HCT116 (cell line): ENCODE measurements at regions not wholly inside any gene's neighbourhood (a gene's known extent, or its start where the extent isn't known, plus 50 kb on each side); places are given as distances from the start of the nearest gene placed in this dataset.

Source experiments
- ATAC-seq: fragments of 200-7000 bp; cut with Tn5 transposase; 2 replicates; pipeline ENCODE4 v1.9.1; 2020; ENCODE audit warnings: mild to moderate bottlenecking, moderate library complexity
- BruUV-seq: library from RNA; stranded (reverse); fragments of 400-500 nt; replicated peaks from 2 replicates; lab custom pipeline; 2021; lab: Mats Ljungman, UMichigan
- CTCF ChIA-PET: fragments of 300-600 bp; sonication (Branson Sonifier 250); formaldehyde crosslinking; loops from one replicate; lab custom pipeline; 2021; ENCODE audit warnings: antibody characterized with exemption; lab: Charles Lee
- POLR2A ChIA-PET: fragments of 300-600, 350-600 bp; sonication (Branson Sonifier 250); formaldehyde crosslinking; loops from one replicate; lab custom pipeline; 2021; ENCODE audit warnings: antibody characterized with exemption; lab: Charles Lee
- RAD21 ChIA-PET, 2 experiments: fragments of 300-600 bp; sonication (Branson Sonifier 250); formaldehyde crosslinking; loops; one replicate each; lab custom pipeline; 2023; ENCODE audit warnings: low total read pairs in 2 of 2; ENCODE audit not compliant: uncharacterized antibody in 2 of 2, unreplicated experiment in 2 of 2, low non-redundant PET in 1 of 2; lab: Charles Lee
- DNase-seq: peaks from one replicate; pipeline ENCODE4 v3.0.0-alpha.2; 2010; ENCODE audit warnings: low read depth, low spot score
- H2AFZ ChIP-seq: fragments of 200-600 bp; shearing (Covaris generic), sonication (generic); 2 replicates; pipeline ENCODE4 v1.6.1; 2017; ENCODE audit warnings: low read depth, mixed run types, mixed read lengths, antibody characterized with exemption, low read length; ENCODE audit not compliant: poor library complexity, severe bottlenecking
- H3K27ac ChIP-seq: 2 replicates; pipeline ENCODE4 v1.5.1; 2012; ENCODE audit warnings: low read depth, low read length
- H3K27me3 ChIP-seq: fragments of 200-600 bp; sonication (generic); 2 replicates; pipeline ENCODE4 v1.6.1; 2016; ENCODE audit warnings: mixed run types, low read length, mixed read lengths; ENCODE audit not compliant: insufficient read depth
- H3K36me3 ChIP-seq, 2 experiments: fragments of 200-500 bp in 1 of 2; fragments of 200-600 bp in 1 of 2; sonication (Bioruptor generic) in 1 of 2; sonication (generic) in 1 of 2; 2 replicates each; pipeline versions ENCODE4 v1.5.1 to v1.6.1; 2014 to 2016; ENCODE audit warnings: low read length in 2 of 2, inconsistent platforms in 1 of 2, mixed read lengths in 1 of 2, mixed run types in 1 of 2; ENCODE audit not compliant: insufficient read depth in 2 of 2, control insufficient read depth in 1 of 2
- H3K4me1 ChIP-seq, 2 experiments: fragments of 200-600 bp in 1 of 2; sonication (generic) in 1 of 2; 2 replicates each; pipeline versions ENCODE4 v1.5.1 to v1.6.1; 2012 to 2017; ENCODE audit warnings: low read length in 2 of 2, inconsistent platforms in 1 of 2, mild to moderate bottlenecking in 1 of 2, mixed read lengths in 1 of 2, mixed run types in 1 of 2, moderate library complexity in 1 of 2; ENCODE audit not compliant: insufficient read depth in 2 of 2, control insufficient read depth in 1 of 2
- H3K4me2 ChIP-seq: fragments of 200-600 bp; sonication (generic); 2 replicates; pipeline ENCODE4 v1.6.1; 2017; ENCODE audit warnings: mixed run types, low read length, mixed read lengths
- H3K4me3 ChIP-seq, 2 experiments: fragments of 200-600 bp in 1 of 2; sonication (generic) in 1 of 2; replicated peaks in 1 of 2; 2 replicates each; pipeline ENCODE4 v1.5.1; 2011 to 2016; ENCODE audit warnings: low read length in 2 of 2, control low read depth in 1 of 2, low read depth in 1 of 2, mild to moderate bottlenecking in 1 of 2, mixed read lengths in 1 of 2, mixed run types in 1 of 2
- H3K79me2 ChIP-seq: fragments of 200-600 bp; sonication (generic); 2 replicates; pipeline ENCODE4 v1.6.1; 2017; ENCODE audit warnings: mild to moderate bottlenecking, mixed run types, low read length, moderate library complexity, mixed read lengths; ENCODE audit not compliant: insufficient read depth
- H3K9ac ChIP-seq: fragments of 200-600 bp; sonication (generic); 2 replicates; pipeline ENCODE4 v1.6.1; 2016; ENCODE audit warnings: low read length, mixed read lengths
- H3K9me2 ChIP-seq: fragments of 200-600 bp; sonication (generic), shearing (Covaris generic); 2 replicates; pipeline ENCODE4 v1.6.1; 2017; ENCODE audit warnings: mixed run types, mild to moderate bottlenecking, moderate library complexity; ENCODE audit not compliant: insufficient read depth
- H3K9me3 ChIP-seq, 2 experiments: fragments of 200-500 bp in 1 of 2; fragments of 200-600 bp in 1 of 2; sonication (Bioruptor generic) in 1 of 2; sonication (generic) in 1 of 2; 2 replicates each; pipeline ENCODE4 v1.6.1; 2014 to 2017; ENCODE audit warnings: low read length in 2 of 2, mixed read lengths in 2 of 2, inconsistent platforms in 1 of 2, low read depth in 1 of 2, mild to moderate bottlenecking in 1 of 2, mixed run types in 1 of 2, moderate library complexity in 1 of 2; ENCODE audit not compliant: control insufficient read depth in 1 of 2, insufficient read depth in 1 of 2
- H4K20me1 ChIP-seq: fragments of 200-600 bp; sonication (generic), shearing (Covaris generic); 2 replicates; pipeline ENCODE4 v1.6.1; 2017; ENCODE audit warnings: mixed run types, mild to moderate bottlenecking, moderate library complexity; ENCODE audit not compliant: insufficient read depth
- CBX3 ChIP-seq: IDR thresholded peaks from 2 replicates; pipeline ENCODE4 v1.6.1; 2012; ENCODE audit warnings: low read depth
- EGR1 ChIP-seq: IDR thresholded peaks from 2 replicates; pipeline ENCODE4 v1.6.1; 2012; ENCODE audit warnings: low read depth
- ELF1 ChIP-seq: IDR thresholded peaks from 2 replicates; pipeline ENCODE4 v1.6.1; 2012; ENCODE audit warnings: low read depth, borderline replicate concordance
- EZH2 ChIP-seq: fragments of 200-600 bp; sonication (generic); IDR thresholded peaks from 2 replicates; pipeline ENCODE4 v1.6.1; 2017; ENCODE audit warnings: antibody characterized with exemption, mixed run types
- EZH2phosphoT487 ChIP-seq: fragments of 200-600 bp; IDR thresholded peaks from 2 replicates; pipeline ENCODE4 v1.6.1; 2018; ENCODE audit warnings: antibody characterized with exemption, borderline replicate concordance
- FOSL1 ChIP-seq: IDR thresholded peaks from 2 replicates; pipeline ENCODE4 v1.6.1; 2012; ENCODE audit warnings: low read depth
- JUND ChIP-seq: IDR thresholded peaks from 2 replicates; pipeline ENCODE4 v1.6.1; 2012
- POLR2AphosphoS5 ChIP-seq: IDR thresholded peaks from 2 replicates; pipeline ENCODE4 v1.6.1; 2011; ENCODE audit warnings: mild to moderate bottlenecking, low read depth, low read length, moderate library complexity
- RAD21 ChIP-seq: IDR thresholded peaks from 2 replicates; pipeline ENCODE4 v1.6.1; 2012; ENCODE audit warnings: low read depth, mild to moderate bottlenecking
- SIN3A ChIP-seq: IDR thresholded peaks from 2 replicates; pipeline ENCODE4 v1.6.1; 2012; ENCODE audit warnings: low read depth
- SP1 ChIP-seq: IDR thresholded peaks from 2 replicates; pipeline ENCODE4 v1.6.1; 2012; ENCODE audit warnings: low read depth
- SRF ChIP-seq: IDR thresholded peaks from 2 replicates; pipeline ENCODE4 v1.6.1; 2012; ENCODE audit warnings: low read depth
- YY1 ChIP-seq: IDR thresholded peaks from 2 replicates; pipeline ENCODE4 v1.6.1; 2011; ENCODE audit warnings: low read length, low read depth, moderate library complexity, mild to moderate bottlenecking; ENCODE audit not compliant: insufficient replicate concordance; ENCODE audit errors: extremely low read depth
- ZFX ChIP-seq: fragments of 450-650 bp; IDR thresholded peaks from 2 replicates; pipeline ENCODE4 v1.6.1; 2017
- ZNF274 ChIP-seq: fragments of 200-500 bp; sonication (Bioruptor generic); IDR thresholded peaks from 2 replicates; pipeline ENCODE4 v1.6.1; 2014; ENCODE audit warnings: mild to moderate bottlenecking, low read depth, low read length, inconsistent platforms
- intact Hi-C: fragments of 100-400 bp; cut with micrococcal nuclease; formaldehyde crosslinking; loops from 2 replicates; pipeline ENCODE4 v1.10.0; 2022
- TF ChIP-seq, protein P1 (sequence below): IDR thresholded peaks from 2 replicates; pipeline ENCODE4 v1.6.1; 2011; ENCODE audit warnings: mild to moderate bottlenecking, low read length, moderate library complexity; ENCODE audit not compliant: insufficient replicate concordance; ENCODE audit errors: extremely low read depth
- TF ChIP-seq, protein P2 (sequence below): IDR thresholded peaks from 2 replicates; pipeline ENCODE4 v1.6.1; 2012; ENCODE audit warnings: low read depth
- TF ChIP-seq, protein P3 (sequence below): IDR thresholded peaks from 2 replicates; pipeline ENCODE4 v1.6.1; 2012
- TF ChIP-seq, protein P4 (sequence below), 3 experiments: fragments of 200-600 bp in 1 of 3; sonication (generic) in 1 of 3; IDR thresholded peaks in 2 of 3; conservative IDR thresholded peaks in 1 of 3; 2 replicates each; pipeline ENCODE4 v1.5.1; 2012 to 2017; ENCODE audit warnings: low read depth in 2 of 3, low read length in 2 of 3, antibody characterized with exemption in 1 of 3, borderline replicate concordance in 1 of 3, control low read depth in 1 of 3, mild to moderate bottlenecking in 1 of 3, mixed read lengths in 1 of 3, mixed run types in 1 of 3, moderate library complexity in 1 of 3; ENCODE audit not compliant: insufficient read depth in 1 of 3
- TF ChIP-seq, protein P5 (sequence below): IDR thresholded peaks from 2 replicates; pipeline ENCODE4 v1.6.1; 2012

DNA sequence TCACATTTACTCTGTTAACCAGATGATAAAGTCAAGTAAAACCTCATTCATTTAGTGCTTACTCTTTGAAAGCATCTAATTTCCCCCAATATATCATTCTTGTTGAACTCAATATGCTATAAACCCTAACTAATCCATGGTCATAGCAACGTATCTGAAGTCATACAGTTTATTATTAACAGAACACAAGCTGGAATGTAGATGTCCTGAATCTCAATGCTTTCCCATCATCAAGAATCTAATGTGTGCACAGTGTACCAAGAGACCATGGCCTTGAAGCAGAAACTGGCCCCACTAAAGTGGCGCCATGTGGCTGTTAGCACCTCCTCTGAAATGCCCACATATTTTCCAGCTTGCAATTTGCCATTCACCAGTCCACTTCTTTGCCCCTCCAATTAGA is 245.8 kb downstream of the SOX9 start (continued):
- TF ChIP-seq, protein P1, sequence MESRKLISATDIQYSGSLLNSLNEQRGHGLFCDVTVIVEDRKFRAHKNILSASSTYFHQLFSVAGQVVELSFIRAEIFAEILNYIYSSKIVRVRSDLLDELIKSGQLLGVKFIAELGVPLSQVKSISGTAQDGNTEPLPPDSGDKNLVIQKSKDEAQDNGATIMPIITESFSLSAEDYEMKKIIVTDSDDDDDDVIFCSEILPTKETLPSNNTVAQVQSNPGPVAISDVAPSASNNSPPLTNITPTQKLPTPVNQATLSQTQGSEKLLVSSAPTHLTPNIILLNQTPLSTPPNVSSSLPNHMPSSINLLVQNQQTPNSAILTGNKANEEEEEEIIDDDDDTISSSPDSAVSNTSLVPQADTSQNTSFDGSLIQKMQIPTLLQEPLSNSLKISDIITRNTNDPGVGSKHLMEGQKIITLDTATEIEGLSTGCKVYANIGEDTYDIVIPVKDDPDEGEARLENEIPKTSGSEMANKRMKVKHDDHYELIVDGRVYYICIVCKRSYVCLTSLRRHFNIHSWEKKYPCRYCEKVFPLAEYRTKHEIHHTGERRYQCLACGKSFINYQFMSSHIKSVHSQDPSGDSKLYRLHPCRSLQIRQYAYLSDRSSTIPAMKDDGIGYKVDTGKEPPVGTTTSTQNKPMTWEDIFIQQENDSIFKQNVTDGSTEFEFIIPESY = no peak
- TF ChIP-seq EZH2 = no peak
- TF ChIP-seq, all 23 proteins: peak for 0

DNA sequence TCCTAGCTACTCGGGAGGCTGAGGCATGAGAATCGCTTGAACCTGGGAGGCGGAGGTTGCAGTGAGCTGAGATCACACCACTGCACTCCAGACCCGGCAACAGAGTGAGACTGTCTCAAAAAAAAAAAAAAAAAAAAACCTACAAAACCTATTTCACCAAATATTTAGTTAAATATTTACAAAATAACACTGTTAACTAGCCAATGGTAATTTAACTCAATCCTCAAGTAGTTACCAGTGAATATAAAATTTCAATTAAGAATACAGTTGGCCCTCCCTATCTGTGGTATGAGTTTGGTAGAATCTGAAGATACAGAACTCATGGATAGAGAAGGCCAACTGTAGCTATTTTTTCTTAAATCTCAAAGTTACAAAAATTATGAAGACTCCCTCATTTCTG is 247.4 kb downstream of the SOX9 start:
- Histone ChIP-seq H3K4me1 (peaks cover 12 to 31% of the 10 kb centered on the region in 2 experiments), H3K4me3 (no peak overlapping the region), H2AFZ (no peak overlapping the region), H3K9me2 (no peaks in the 10 kb centered on the region), H3K27ac (no peak overlapping the region), H3K9me3 (no peaks in the 10 kb centered on the region), H3K9ac (no peak overlapping the region), H3K79me2 (no peaks in the 10 kb centered on the region), H3K27me3 (no peaks in the 10 kb centered on the region), H3K36me3 (no peaks in the 10 kb centered on the region), H4K20me1 (no peaks in the 10 kb centered on the region), H3K4me2 (no peak overlapping the region)
- POLR2A ChIA-PET = no interaction called here
- intact Hi-C loops = no loop called here
- CTCF ChIA-PET = no interaction called here
- no TSS peak for BruUV-seq
- RAD21 ChIA-PET = no interaction called here
- ATAC-seq (no peak), DNase-seq (no peak)
- TF ChIP-seq FOSL1 = no peak
- TF ChIP-seq SRF = no peak
- TF ChIP-seq CBX3 = no peak
- TF ChIP-seq EGR1 = no peak
- TF ChIP-seq, protein P2, sequence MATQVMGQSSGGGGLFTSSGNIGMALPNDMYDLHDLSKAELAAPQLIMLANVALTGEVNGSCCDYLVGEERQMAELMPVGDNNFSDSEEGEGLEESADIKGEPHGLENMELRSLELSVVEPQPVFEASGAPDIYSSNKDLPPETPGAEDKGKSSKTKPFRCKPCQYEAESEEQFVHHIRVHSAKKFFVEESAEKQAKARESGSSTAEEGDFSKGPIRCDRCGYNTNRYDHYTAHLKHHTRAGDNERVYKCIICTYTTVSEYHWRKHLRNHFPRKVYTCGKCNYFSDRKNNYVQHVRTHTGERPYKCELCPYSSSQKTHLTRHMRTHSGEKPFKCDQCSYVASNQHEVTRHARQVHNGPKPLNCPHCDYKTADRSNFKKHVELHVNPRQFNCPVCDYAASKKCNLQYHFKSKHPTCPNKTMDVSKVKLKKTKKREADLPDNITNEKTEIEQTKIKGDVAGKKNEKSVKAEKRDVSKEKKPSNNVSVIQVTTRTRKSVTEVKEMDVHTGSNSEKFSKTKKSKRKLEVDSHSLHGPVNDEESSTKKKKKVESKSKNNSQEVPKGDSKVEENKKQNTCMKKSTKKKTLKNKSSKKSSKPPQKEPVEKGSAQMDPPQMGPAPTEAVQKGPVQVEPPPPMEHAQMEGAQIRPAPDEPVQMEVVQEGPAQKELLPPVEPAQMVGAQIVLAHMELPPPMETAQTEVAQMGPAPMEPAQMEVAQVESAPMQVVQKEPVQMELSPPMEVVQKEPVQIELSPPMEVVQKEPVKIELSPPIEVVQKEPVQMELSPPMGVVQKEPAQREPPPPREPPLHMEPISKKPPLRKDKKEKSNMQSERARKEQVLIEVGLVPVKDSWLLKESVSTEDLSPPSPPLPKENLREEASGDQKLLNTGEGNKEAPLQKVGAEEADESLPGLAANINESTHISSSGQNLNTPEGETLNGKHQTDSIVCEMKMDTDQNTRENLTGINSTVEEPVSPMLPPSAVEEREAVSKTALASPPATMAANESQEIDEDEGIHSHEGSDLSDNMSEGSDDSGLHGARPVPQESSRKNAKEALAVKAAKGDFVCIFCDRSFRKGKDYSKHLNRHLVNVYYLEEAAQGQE = no peak
- no peak for TF ChIP-seq JUND
- no peak for TF ChIP-seq SIN3A
- no peak for TF ChIP-seq EZH2
- TF ChIP-seq SP1 = no peak
- TF ChIP-seq YY1 = no peak
- no peak for TF ChIP-seq RAD21
- no peak for TF ChIP-seq ZNF274
- no peak for TF ChIP-seq ELF1
- no peak for TF ChIP-seq POLR2AphosphoS5
- TF ChIP-seq, protein P3, sequence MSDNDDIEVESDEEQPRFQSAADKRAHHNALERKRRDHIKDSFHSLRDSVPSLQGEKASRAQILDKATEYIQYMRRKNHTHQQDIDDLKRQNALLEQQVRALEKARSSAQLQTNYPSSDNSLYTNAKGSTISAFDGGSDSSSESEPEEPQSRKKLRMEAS = no peak
- TF ChIP-seq, protein P4, sequence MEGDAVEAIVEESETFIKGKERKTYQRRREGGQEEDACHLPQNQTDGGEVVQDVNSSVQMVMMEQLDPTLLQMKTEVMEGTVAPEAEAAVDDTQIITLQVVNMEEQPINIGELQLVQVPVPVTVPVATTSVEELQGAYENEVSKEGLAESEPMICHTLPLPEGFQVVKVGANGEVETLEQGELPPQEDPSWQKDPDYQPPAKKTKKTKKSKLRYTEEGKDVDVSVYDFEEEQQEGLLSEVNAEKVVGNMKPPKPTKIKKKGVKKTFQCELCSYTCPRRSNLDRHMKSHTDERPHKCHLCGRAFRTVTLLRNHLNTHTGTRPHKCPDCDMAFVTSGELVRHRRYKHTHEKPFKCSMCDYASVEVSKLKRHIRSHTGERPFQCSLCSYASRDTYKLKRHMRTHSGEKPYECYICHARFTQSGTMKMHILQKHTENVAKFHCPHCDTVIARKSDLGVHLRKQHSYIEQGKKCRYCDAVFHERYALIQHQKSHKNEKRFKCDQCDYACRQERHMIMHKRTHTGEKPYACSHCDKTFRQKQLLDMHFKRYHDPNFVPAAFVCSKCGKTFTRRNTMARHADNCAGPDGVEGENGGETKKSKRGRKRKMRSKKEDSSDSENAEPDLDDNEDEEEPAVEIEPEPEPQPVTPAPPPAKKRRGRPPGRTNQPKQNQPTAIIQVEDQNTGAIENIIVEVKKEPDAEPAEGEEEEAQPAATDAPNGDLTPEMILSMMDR (IDR thresholded peaks at IDR 0.05 in 2 of 3, conservative IDR thresholded peaks at IDR 0.05 in 1 of 3; ENCODE audit: borderline replicate concordance in 1 of 3, insufficient read depth in 1 of 3, low read depth in 2 of 3, low read length in 2 of 3) = no peak
- no peak for TF ChIP-seq ZFX
- TF ChIP-seq, protein P5, sequence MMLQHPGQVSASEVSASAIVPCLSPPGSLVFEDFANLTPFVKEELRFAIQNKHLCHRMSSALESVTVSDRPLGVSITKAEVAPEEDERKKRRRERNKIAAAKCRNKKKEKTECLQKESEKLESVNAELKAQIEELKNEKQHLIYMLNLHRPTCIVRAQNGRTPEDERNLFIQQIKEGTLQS = no peak
- TF ChIP-seq EZH2phosphoT487 = no peak
